Breast epithelium (tissue), 3 donors: ENCODE measurements at regions not wholly inside any gene's neighbourhood (a gene's known extent, or its start where the extent isn't known, plus 50 kb on each side); places are given as distances from the start of the nearest gene placed in this dataset.

ENCODE experiments used
- CTCF ChIP-seq, 3 donors: fragments of 450-650 bp; IDR thresholded peaks; one replicate each; pipeline ENCODE4 v1.5.1; 2016 to 2017; ENCODE audit warnings: antibody characterized with exemption in 3 of 3, mild to moderate bottlenecking in 3 of 3, moderate library complexity in 3 of 3
- POLR2A ChIP-seq: fragments of 450-650 bp; IDR thresholded peaks from one replicate; pipeline ENCODE4 v1.6.1; 2016; ENCODE audit warnings: antibody characterized with exemption, mild to moderate bottlenecking, moderate library complexity
- POLR2AphosphoS5 ChIP-seq, 3 donors: sonication (generic); formaldehyde crosslinking; IDR thresholded peaks; one replicate each; pipeline ENCODE4 v1.6.1; 2017; ENCODE audit warnings: antibody characterized with exemption in 3 of 3

- TF ChIP-seq CTCF (IDR thresholded peaks at IDR 0.05) (no peak), POLR2AphosphoS5 (IDR thresholded peaks at IDR 0.05) (no peak), POLR2A (no peak)
Observed at GRCh38 chr9:129358621-129359154, 180.6 kb upstream of the IER5L start.
